Embryonic facial prominence (tissue), 1 donor: ENCODE measurements at regions not wholly inside any gene's neighbourhood (a gene's known extent, or its start where the extent isn't known, plus 50 kb on each side); places are given as distances from the start of the nearest gene placed in this dataset.
"Not testable (repeated sequence)": the region's sequence is repeated elsewhere in the genome, so short reads cannot be mapped to it uniquely, and the experiment has no call there.

Source experiments
- DNase-seq: peaks from one replicate; pipeline ENCODE4 v3.0.0-alpha.2; 2016; ENCODE audit errors: extremely low spot score

DNA sequence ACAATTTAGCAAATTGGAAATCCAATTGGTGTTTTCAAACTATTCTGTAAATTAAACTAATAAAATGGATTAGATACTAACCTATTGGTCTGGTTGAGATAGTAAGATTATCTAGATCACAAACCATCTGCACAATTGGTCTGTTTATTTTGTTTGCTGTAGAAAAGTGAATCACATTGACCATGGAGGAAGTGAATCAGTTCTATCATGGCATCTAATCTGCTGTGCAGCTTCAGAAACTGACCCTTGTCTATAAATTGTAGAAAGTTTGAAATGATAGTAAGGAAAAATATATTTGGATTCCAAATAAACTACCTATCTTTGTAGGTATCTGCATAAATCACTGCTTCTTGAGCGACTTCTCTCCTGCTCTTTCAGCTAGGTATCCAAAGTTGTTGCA lies 1865.4 kb downstream of the MAT2B start:
- DNase-seq: no peak

GRCh38 chr5:165375201-165375600 lies 1869.8 kb downstream of the MAT2B start:
- no peak for DNase-seq

- no peak for DNase-seq
Measured at GRCh38 chr5:165393839-165394238, 1888.4 kb downstream of the MAT2B start.

- no peak for DNase-seq
Measured at GRCh38 chr5:165397516-165397915, 1892.1 kb downstream of the MAT2B start.

- no peak for DNase-seq
Measured at GRCh38 chr5:165400086-165400485, 1894.7 kb downstream of the MAT2B start.

- no peak for DNase-seq
Measured at GRCh38 chr5:165404917-165405316, 1899.5 kb downstream of the MAT2B start.

GRCh38 chr5:165405340-165405739 lies 1899.9 kb downstream of the MAT2B start:
- DNase-seq: no peak

GRCh38 chr5:165407352-165407751 lies 1901.9 kb downstream of the MAT2B start:
- no peak for DNase-seq

DNA sequence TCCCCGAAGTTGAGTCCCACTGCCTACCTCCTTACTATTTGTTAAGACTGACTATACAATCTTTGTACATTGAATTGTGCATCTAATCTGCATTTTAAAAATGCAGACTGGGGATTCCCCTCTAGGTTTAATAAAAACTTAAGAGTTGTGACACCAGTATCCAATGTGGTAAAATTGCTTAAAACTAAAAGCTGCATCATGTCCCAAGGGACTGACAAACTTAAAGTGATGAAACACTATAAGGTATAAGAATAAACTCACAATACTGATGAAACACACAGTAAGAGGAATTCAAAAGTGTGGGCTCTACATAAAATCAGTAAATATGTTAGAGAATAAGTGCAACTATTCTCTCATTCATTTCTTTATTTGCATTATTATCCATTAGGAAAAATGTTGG lies 1905.1 kb downstream of the MAT2B start:
- DNase-seq: no peak

GRCh38 chr5:165411532-165411931 lies 1906.1 kb downstream of the MAT2B start:
- DNase-seq: not testable (repeated sequence)

- no peak for DNase-seq
Measured at GRCh38 chr5:165420493-165420892, 1915.1 kb downstream of the MAT2B start.

GRCh38 chr5:165423697-165424299 lies 1918.4 kb downstream of the MAT2B start:
- DNase-seq: no peak

GRCh38 chr5:165425594-165425993 lies 1920.2 kb downstream of the MAT2B start:
- DNase-seq: no peak

GRCh38 chr5:165448753-165449152 lies 1943.3 kb downstream of the MAT2B start:
- no peak for DNase-seq

GRCh38 chr5:165457859-165458481 lies 1952.6 kb downstream of the MAT2B start:
- DNase-seq: no peak

GRCh38 chr5:165459232-165459631 lies 1953.8 kb downstream of the MAT2B start:
- DNase-seq: no peak

- no peak for DNase-seq
Measured at GRCh38 chr5:165460911-165461310, 1955.5 kb downstream of the MAT2B start.

GRCh38 chr5:165477546-165477945 lies 1972.1 kb downstream of the MAT2B start:
- DNase-seq: no peak

GRCh38 chr5:165495829-165496380 lies 1990.5 kb downstream of the MAT2B start:
- DNase-seq: no peak

DNA sequence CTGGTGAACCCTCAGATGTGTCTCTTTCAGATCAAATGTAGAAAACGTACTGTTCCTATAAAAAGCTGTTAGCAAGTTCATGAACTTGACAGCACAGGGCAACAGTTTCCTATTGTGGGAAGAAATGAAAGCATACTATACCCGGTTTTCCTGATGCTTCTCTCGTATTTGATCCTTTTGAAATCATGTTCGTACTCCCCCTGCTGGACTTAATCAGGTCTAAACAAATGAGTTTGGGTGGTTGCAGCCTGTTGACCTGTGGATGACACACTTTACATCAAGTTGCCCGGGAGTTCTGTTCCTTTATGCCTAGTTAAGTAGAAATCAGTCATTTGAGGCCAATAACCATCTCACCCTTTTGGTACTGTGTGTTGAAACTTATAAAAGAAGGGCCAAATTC lies 1992.3 kb downstream of the MAT2B start:
- no peak for DNase-seq

GRCh38 chr5:165502893-165503691 lies 1997.7 kb downstream of the MAT2B start:
- DNase-seq: no peak

DNA sequence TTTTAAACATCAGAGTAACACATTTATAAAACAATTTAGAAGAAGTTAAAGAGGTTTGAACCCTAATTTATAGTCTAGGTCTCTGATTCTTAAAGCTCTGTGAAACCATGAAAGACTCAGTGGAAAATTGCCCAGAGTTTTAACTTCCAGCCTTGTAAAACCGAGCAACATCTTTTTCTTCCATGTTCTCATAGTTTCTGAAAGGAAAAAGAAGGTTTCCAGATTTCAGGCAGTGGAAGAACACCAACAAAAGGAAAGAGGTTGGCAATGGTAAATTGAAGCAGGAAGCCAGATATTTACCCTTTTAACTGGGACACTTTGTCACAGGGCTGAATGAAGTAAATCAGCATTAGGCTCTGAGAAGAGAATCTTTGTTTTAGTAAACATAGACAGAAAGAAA lies 1999.3 kb downstream of the MAT2B start:
- DNase-seq: no peak

DNA sequence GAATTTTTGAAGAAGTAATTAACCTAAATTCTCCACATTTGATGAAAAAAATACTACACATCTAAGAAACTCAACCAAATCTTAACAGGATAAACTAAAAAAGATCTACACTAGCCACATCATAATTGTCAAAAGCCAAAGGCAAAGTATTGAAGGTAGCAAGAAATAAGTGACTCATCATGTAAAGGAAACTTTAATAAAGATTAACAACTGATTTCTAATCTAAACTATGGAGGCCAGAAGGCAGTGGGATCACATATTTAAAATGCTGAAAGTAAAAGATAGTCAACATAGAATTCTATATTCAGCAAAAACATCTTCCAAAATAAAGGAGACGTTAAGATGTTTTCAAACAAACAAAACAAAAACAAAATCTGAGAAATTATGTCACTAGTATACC lies 2002.9 kb downstream of the MAT2B start:
- DNase-seq: no peak
